ENCODE measurements at regions not wholly inside any gene's neighbourhood (a gene's known extent, or its start where the extent isn't known, plus 50 kb on each side); places are given as distances from the start of the nearest gene placed in this dataset.
A peak's percentile ranks its signal among the peaks of the same experiment; 100 is the strongest.
"Not testable (repeated sequence)": the region's sequence is repeated elsewhere in the genome, so short reads cannot be mapped to it uniquely, and the experiment has no call there.

DNA sequence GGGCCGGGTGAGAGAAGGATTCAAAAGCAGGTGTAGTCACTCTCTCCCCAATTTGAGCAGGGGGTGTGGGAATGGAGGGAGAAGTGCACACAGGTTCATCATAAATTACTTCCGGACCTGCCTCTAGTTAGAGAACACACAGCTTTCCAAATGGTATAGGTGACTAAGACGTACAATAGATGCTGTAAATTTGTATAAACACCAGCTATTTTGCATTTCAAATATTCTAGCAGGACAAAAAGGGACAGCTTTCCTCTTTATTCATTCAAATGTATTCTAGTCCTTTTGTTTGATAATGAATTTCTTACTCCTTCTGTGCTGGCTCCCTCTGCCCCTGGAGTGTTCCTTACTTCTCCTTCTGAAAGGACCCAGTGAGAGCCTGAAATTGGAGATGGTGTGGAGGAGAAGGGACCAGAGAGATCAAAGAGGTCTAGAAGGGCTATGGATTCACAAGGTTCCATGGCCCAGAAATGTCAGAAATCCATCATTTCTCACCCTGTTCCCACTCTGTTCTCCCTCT lies 53.2 kb upstream of the SH3BP4 start:
- H3K36me3 Mint-ChIP-seq (ENCODE audit: low read depth) = no peaks in the 10 kb centered on the region
- H3K27ac Mint-ChIP-seq = no peak overlapping the region
- no peaks in the 10 kb centered on the region for H3K4me1 Mint-ChIP-seq (ENCODE audit: low read depth)
- H3K9me3 Mint-ChIP-seq = no peaks in the 10 kb centered on the region
- no peak overlapping the region for H3K4me3 Mint-ChIP-seq
- no peaks in the 10 kb centered on the region for H3K27me3 Mint-ChIP-seq

DNA sequence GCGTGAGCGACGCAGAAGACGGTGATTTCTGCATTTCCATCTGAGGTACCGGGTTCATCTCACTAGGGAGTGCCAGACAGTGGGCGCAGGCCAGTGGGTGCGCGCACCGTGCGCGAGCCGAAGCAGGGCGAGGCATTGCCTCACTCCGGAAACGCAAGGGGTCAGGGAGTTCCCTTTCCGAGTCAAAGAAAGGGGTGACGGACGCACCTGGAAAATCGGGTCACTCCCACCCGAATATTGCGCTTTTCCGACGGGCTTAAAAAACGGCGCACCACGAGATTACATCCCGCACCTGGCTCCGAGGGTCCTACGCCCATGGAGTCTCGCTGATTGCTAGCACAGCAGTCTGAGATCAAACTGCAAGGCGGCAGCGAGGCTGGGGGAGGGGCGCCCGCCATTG lies 63.4 kb upstream of the SH3BP4 start:
- H3K4me3 Mint-ChIP-seq = peak overlapping the region; percentile 47
- H3K9me3 Mint-ChIP-seq; H3K36me3 Mint-ChIP-seq (ENCODE audit: low read depth); H3K27ac Mint-ChIP-seq; H3K4me1 Mint-ChIP-seq (ENCODE audit: low read depth); H3K27me3 Mint-ChIP-seq: not testable (repeated sequence)

DNA sequence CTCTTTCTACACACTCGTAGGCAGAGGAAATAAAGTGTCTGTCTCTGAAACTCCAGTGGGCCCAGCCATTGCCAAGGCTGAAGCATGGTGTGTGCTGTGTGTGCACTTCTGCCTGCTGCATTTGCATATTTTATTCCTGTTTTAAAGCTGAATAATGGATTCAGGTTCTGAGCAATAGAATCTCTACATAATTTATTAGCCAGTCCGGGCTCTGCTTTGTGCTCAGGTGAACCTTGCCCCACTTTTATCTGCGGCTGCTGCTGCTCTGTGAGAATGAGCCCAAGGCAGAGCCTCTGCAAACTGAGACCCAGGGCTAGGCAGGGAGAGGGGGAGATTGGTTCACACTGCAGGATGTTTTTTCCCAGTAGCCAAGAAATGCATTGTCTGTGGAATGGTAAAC lies 64.6 kb upstream of the SH3BP4 start:
- no peaks in the 10 kb centered on the region for H3K9me3 Mint-ChIP-seq
- peaks cover 3% of the 10 kb centered on the region for H3K4me1 Mint-ChIP-seq (ENCODE audit: low read depth)
- H3K27me3 Mint-ChIP-seq = no peaks in the 10 kb centered on the region
- H3K27ac Mint-ChIP-seq = no peak overlapping the region
- H3K4me3 Mint-ChIP-seq = no peak overlapping the region
- no peaks in the 10 kb centered on the region for H3K36me3 Mint-ChIP-seq (ENCODE audit: low read depth)

DNA sequence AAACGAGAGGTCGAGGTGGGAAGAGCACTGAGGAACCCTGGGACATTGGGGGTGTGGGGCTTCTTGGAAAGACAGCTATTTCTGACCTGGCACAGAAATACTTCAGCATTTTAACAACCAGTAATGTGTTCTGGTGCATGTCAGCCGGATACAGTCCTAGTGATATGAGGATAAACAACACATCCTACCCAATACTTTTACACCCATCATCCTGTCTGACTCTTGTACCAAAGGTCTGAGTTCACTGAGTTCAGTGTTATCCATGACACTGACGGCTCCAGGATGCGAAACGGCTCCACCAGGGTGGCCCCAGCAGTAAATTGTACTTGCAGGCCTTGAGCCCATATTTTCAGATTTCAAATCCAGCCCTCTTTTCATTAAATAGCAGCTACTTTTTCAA lies 65.9 kb upstream of the SH3BP4 start:
- Mint-ChIP-seq H3K4me1 (ENCODE audit: low read depth) (peaks cover 6% of the 10 kb centered on the region), H3K4me3 (no peak overlapping the region), H3K36me3 (ENCODE audit: low read depth) (no peaks in the 10 kb centered on the region), H3K27ac (no peak overlapping the region), H3K27me3 (no peaks in the 10 kb centered on the region), H3K9me3 (no peaks in the 10 kb centered on the region)

DNA sequence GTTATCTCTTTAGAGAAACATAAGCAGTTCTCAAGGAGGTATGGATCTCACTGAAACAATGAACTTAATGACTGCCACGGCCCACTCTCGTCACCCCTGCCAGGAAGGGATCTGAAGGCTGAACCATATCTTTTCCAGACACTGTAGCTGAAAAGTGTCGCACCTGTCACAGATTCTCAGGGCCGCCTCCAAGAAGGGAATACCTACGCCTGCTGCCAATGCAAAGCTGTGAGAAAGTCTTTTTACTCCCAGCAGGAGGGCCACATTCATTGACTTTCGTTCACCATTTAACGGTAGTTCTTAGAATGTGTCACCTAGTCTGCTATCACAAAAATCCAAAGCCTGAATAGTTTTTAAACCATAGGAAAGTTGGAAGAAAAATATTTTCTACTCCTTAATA lies 66.7 kb upstream of the SH3BP4 start:
- Mint-ChIP-seq H3K9me3 (no peaks in the 10 kb centered on the region), H3K36me3 (ENCODE audit: low read depth) (no peaks in the 10 kb centered on the region), H3K4me3 (no peak overlapping the region), H3K27ac (no peak overlapping the region), H3K4me1 (ENCODE audit: low read depth) (peaks cover 7% of the 10 kb centered on the region), H3K27me3 (no peaks in the 10 kb centered on the region)

DNA sequence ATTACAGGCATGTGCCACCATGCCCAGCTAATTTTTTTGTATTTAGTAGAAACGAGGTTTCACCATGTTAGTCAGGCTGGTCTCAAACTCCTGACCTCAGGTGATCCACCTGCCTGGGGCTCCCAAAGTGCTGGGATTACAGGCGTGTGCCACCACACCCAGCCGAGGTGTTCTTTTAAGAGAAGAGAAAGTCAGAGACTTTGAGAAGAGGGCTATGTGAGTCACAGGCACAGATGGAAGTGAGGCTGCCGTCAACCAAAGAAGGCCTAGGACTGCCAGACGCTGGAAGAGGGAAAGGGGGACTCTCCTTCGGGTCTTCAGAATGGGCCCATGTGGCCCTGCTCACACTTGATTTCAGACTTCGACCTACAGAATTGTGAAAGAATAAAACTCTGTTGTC lies 67.2 kb upstream of the SH3BP4 start:
- Mint-ChIP-seq H3K27me3 (no peaks in the 10 kb centered on the region), H3K4me1 (ENCODE audit: low read depth) (peaks cover 7% of the 10 kb centered on the region), H3K27ac (no peak overlapping the region), H3K9me3 (no peaks in the 10 kb centered on the region), H3K4me3 (no peak overlapping the region), H3K36me3 (ENCODE audit: low read depth) (no peaks in the 10 kb centered on the region)

DNA sequence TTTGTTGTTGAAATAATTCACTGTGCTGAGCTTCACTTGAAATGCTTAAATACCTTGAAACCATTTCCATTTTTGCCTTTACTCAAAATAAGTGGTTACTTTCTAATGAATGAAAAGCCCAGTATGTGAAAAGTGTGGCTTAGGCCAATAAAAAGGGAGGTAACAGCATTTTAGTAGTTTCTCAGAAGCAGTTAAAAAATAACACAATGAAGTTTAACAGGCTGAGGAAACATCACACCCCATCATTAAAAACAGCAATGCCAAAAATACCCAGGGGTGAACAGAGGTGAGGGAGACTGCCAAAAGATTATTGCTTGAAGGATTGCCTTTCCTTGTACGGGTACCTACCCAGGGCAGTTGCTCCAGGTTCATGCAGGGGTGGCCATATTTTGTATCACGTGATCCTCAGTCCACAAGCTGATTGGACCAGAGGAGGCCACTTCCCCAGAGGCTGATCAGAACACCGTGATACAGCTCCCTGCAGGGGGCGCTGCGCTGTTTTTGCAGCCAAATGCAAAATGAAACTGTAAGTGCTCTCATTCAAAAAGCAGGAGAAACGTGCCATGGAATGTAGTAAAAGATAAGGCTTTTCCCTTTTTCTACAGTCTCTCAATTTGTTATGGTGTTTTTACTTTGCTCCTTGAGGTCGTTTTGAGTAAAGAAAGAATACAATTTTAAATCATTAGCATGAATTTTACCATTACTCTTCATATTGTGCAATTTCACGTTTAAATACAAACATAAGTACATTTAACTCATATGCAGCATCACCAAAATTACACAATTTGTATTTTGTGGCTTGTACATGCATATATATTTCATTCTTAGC lies 70.2 kb upstream of the SH3BP4 start:
- Mint-ChIP-seq H3K27me3 (no peaks in the 10 kb centered on the region), H3K4me1 (ENCODE audit: low read depth) (peaks cover 4% of the 10 kb centered on the region), H3K4me3 (no peak overlapping the region), H3K27ac (no peak overlapping the region), H3K36me3 (ENCODE audit: low read depth) (no peaks in the 10 kb centered on the region), H3K9me3 (peaks cover 3% of the 10 kb centered on the region)

DNA sequence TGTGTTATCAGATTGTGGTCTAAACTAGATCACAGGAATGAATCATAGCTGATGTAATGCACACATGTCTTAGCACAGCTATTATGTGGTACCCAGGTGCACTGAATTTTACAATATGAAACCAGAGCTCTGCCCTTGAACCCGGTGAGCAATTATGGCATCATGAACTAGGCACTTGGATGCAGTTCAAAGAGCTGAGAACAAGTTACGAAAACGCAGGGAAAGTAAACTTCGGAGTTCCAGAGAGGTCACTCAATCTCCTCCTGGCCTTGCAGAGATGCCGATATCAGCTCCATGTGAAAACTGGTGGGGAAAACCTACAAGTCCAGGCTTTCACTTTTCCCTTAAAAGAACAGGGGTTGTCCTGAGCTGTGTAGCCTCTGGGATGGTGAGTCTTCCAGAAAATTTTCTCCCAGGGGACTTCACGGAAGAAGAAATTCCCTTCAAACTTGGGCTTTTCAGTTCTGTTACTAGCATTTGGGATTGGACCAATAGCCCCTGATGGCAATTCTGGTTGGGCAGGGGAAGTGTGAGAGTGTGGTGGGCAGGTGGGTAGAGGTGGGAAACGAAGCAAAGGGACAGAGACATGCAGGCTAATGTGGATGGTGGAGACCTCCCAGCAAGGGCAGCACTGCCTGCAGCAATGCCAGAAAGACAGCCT lies 71.1 kb upstream of the SH3BP4 start:
- H3K27ac Mint-ChIP-seq = no peak overlapping the region

DNA sequence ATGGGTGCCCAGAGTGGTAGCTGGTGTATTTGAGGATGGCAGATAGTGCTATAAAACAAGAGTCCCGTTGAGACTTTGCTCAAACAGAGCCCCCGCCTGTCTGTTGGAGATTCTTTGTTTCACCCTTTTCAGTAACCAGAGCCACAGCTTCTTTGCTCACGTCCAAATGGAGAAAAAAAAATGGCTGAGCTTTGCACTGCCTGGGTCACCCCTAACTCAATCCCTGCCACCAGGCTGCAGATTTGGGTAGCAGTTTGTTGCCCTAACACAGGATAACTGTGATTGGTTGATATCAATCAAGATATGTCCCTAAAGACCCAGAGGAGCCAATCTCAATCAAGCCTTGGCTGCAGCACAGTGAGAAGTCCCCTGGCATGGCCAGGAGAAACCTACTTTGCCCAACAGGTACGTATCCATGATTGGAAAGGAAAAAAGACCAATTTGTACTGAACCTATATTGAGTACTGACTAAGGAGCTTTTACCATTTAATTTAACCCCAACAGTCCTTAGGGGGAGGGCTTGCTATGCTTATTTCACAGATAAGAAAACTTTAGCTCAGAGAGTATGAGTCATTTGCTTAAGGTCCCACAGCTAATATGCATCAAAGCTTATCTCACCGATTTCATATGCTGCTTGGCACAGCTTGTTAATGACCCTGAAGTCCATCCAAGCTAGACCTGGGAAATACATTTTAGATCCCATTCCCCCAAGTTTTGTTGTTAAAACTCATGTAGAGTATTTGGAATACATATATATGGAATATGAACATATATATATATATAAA lies 72.0 kb upstream of the SH3BP4 start:
- Mint-ChIP-seq H3K27me3 (peaks cover 6% of the 10 kb centered on the region), H3K4me3 (no peak overlapping the region), H3K9me3 (peaks cover 11% of the 10 kb centered on the region), H3K27ac (no peak overlapping the region), H3K4me1 (ENCODE audit: low read depth) (peaks cover 11% of the 10 kb centered on the region), H3K36me3 (ENCODE audit: low read depth) (no peaks in the 10 kb centered on the region)

More for the DNA sequence above, 71.1 kb upstream of the SH3BP4 start:
- H3K27me3 Mint-ChIP-seq = peaks cover 6% of the 10 kb centered on the region
- peaks cover 11% of the 10 kb centered on the region for H3K4me1 Mint-ChIP-seq (ENCODE audit: low read depth)
- no peaks in the 10 kb centered on the region for H3K36me3 Mint-ChIP-seq (ENCODE audit: low read depth)
- H3K9me3 Mint-ChIP-seq = peaks cover 11% of the 10 kb centered on the region
- H3K4me3 Mint-ChIP-seq = no peak overlapping the region

DNA sequence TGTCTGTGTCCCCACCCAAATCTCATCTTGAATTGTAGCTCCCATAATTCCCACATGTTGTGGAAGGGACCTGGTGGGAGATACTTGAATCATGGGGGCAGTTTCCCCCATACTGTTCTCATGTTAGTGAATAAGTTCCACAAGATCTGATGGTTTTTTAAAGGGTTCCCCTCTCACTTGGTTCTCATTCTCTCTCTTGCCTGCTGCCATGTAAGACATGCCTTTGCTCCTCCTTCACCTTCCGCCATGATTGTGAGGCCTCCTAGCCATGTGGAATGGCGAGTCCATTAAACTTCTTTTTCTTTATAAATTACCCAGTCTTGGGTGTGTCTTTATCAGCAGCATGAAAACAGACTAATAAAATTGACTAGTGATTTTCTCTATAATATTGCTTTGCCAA lies 75.2 kb upstream of the SH3BP4 start:
- not testable (repeated sequence) for H3K36me3 Mint-ChIP-seq (ENCODE audit: low read depth); H3K27me3 Mint-ChIP-seq; H3K27ac Mint-ChIP-seq; H3K4me3 Mint-ChIP-seq
- Mint-ChIP-seq H3K9me3 (peaks cover 11% of the 10 kb centered on the region), H3K4me1 (ENCODE audit: low read depth) (peaks cover 11% of the 10 kb centered on the region)

DNA sequence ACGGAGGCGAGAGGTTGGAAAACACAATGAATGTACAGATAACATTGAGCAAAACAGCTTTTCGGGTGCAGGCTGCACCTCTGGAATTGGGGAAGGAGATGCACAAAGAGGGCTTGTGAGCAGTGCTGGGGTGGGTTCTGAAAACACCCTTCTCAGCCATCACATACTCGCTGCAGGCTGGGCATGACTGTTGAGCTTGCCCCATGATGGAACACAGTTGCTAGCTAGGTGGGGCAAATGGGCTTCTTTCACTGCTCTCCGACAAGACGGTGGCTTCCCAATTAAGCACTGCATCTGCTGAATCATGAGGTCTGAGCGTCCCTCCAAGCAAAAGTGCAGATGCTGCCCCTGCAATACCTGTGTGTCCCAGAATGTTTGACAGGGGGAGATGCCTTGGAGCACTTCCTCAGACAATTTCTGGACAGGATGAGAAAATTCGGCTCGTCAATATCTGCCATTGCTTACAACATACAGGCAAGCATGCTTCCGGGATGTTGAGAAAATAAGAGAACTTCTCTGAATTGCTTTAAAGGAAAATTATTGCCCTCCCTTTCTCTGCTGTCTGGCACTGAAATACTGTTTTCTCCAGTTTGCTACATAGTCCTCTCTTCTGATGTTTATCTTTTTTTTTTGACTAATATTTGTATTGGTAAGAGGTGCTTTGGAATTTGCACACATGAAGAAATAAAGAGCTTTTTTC lies 77.3 kb upstream of the SH3BP4 start:
- Mint-ChIP-seq H3K4me3 (no peak overlapping the region), H3K27ac (no peak overlapping the region), H3K9me3 (peaks cover 11% of the 10 kb centered on the region), H3K27me3 (peaks cover 6% of the 10 kb centered on the region), H3K4me1 (ENCODE audit: low read depth) (peaks cover 8% of the 10 kb centered on the region), H3K36me3 (ENCODE audit: low read depth) (no peaks in the 10 kb centered on the region)

DNA sequence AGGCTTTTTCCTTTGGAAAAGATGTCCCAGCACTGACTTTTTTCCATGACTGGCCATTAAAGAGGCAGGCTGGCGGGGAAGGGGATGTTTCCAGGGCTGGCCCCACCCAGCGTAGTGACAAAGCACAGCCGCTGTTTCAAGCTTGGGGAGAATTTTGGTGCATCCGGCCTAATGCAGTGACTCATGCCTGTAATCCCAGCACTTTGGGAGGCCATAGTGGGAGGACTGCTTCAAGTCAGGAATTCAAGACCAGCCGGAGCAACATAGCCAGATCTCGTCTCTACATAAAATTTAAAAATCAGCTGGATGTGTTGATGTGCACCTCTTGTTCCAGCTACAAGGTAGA lies 78.0 kb upstream of the SH3BP4 start:
- Mint-ChIP-seq H3K36me3 (ENCODE audit: low read depth) (no peaks in the 10 kb centered on the region), H3K27ac (no peak overlapping the region), H3K4me1 (ENCODE audit: low read depth) (peaks cover 8% of the 10 kb centered on the region), H3K4me3 (no peak overlapping the region), H3K9me3 (peaks cover 11% of the 10 kb centered on the region), H3K27me3 (peaks cover 6% of the 10 kb centered on the region)

DNA sequence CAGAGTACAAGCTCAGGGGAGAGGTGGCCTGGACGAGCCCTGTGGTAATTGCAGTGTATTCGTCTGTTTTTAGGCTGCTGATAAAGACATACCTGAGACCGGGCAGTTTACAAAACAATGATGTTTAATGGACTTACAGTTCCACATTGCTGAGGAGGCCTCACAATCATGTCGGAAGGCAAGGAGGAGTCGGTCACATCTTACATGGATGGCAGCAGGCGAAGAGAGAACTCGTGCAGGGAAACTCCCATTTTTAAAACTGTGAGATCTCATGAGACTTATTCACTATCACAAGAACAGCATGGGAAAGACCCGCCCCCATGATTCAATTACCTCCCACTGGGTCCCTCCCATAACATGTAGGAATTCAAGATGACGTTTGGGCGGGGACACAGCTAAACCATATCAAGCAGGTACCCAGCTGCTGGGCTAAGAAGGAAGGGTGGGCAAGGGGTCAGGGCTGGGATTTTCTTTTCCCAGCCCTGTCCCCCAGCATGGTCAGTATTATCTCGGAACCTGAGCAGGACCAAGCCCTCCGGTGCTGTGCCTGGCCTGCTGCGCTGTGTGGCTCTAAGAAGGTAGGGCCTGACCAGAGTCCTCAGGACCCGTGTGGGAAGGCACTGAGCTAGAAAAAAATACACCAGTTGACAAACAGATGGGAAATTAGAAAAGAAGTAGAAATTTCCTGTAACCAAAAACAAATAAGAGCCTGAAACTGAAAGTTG lies 78.6 kb upstream of the SH3BP4 start:
- Mint-ChIP-seq H3K4me3 (no peak overlapping the region), H3K36me3 (ENCODE audit: low read depth) (no peaks in the 10 kb centered on the region), H3K9me3 (peaks cover 11% of the 10 kb centered on the region), H3K27ac (no peak overlapping the region), H3K27me3 (peaks cover 6% of the 10 kb centered on the region), H3K4me1 (ENCODE audit: low read depth) (peaks cover 8% of the 10 kb centered on the region)

DNA sequence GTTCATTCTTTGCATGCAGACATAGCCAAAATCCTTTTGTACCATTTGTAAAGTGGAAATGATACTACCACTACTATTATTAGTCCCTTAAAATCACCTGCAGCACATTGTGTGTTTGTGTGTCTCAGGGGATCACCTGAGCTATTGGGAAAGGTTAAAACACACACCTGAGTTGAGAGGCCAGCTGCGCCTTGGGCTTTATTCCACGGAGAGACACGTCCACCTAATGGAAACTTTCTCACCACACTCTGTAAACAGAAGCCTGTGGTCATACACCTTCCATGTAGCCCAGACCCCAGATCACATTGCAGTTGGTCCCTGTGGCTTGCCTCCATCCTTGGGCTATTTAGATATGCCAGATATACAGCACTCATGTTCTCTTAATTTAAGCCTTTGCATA lies 81.8 kb upstream of the SH3BP4 start:
- Mint-ChIP-seq H3K36me3 (ENCODE audit: low read depth) (no peaks in the 10 kb centered on the region), H3K27me3 (peaks cover 4% of the 10 kb centered on the region)

More for the DNA sequence above, 81.8 kb upstream of the SH3BP4 start:
- Mint-ChIP-seq H3K27ac (no peak overlapping the region), H3K9me3 (peaks cover 3% of the 10 kb centered on the region), H3K4me1 (ENCODE audit: low read depth) (no peaks in the 10 kb centered on the region), H3K4me3 (no peak overlapping the region)

Measured in stimulated activated naive CD8-positive, alpha-beta T cell treated with anti-CD3 and anti-CD28 coated beads, Interleukin-15, Interleukin-2, amounts not matched to agents 100 ng/mL and 50 ng/mL, for 24 hours (primary cell).